Nephron (organoid): ENCODE measurements at regions not wholly inside any gene's neighbourhood (a gene's known extent, or its start where the extent isn't known, plus 50 kb on each side); places are given as distances from the start of the nearest gene placed in this dataset.

Experiments
- H3K27ac Mint-ChIP-seq, 3 experiments: 2 replicates each; pipeline ENCODE4 v1.8.0; 2020; ENCODE audit warnings: mixed read lengths in 3 of 3, mild to moderate bottlenecking in 2 of 3, moderate library complexity in 1 of 3
- H3K27me3 Mint-ChIP-seq: 2 replicates; pipeline ENCODE4 v1.8.0; 2021; ENCODE audit warnings: low read depth, mild to moderate bottlenecking, moderate library complexity, mixed read lengths
- H3K36me3 Mint-ChIP-seq: 2 replicates; pipeline ENCODE4 v1.8.0; 2020; ENCODE audit warnings: low read depth, mixed read lengths
- H3K4me1 Mint-ChIP-seq: 2 replicates; pipeline ENCODE4 v1.8.0; 2020; ENCODE audit warnings: mixed read lengths
- H3K4me3 Mint-ChIP-seq, 3 experiments: 2 replicates each; pipeline ENCODE4 v1.8.0; 2020; ENCODE audit warnings: mild to moderate bottlenecking in 3 of 3, mixed read lengths in 3 of 3, moderate library complexity in 2 of 3
- H3K9me3 Mint-ChIP-seq: 2 replicates; pipeline ENCODE4 v1.8.0; 2020; ENCODE audit warnings: mixed read lengths
- CTCF ChIP-seq, 3 experiments: fragments of 200-600 bp; sonication (generic); IDR thresholded peaks; one replicate each; pipeline ENCODE4 v1.5.0; 2021; ENCODE audit warnings: antibody characterized with exemption in 3 of 3; ENCODE audit not compliant: unreplicated experiment in 3 of 3

- no peaks in the 10 kb centered on the region for H3K36me3 Mint-ChIP-seq
- no peak for TF ChIP-seq CTCF (IDR thresholded peaks at IDR 0.05; ENCODE audit: unreplicated experiment in 3 of 3)
- H3K4me1 Mint-ChIP-seq = peaks cover 5% of the 10 kb centered on the region
- H3K27me3 Mint-ChIP-seq = peaks cover 4% of the 10 kb centered on the region
- H3K4me3 Mint-ChIP-seq = no peak overlapping the region
- H3K27ac Mint-ChIP-seq = no peak overlapping the region
- peaks cover 5% of the 10 kb centered on the region for H3K9me3 Mint-ChIP-seq
Measured at GRCh38 chr7:24494832-24495231, 78.4 kb upstream of the PALS2 start.

- Mint-ChIP-seq H3K4me3 (no peak overlapping the region), H3K27me3 (peaks cover 4% of the 10 kb centered on the region)
Measured at GRCh38 chr7:24496036-24496435, 77.2 kb upstream of the PALS2 start.

GRCh38 chr7:24498439-24498838 is 74.8 kb upstream of the PALS2 start:
- TF ChIP-seq CTCF (IDR thresholded peaks at IDR 0.05; ENCODE audit: unreplicated experiment in 3 of 3) = no peak
- H3K4me3 Mint-ChIP-seq = no peak overlapping the region
- peaks cover 5% of the 10 kb centered on the region for H3K9me3 Mint-ChIP-seq
- H3K4me1 Mint-ChIP-seq = peaks cover 26% of the 10 kb centered on the region
- peaks cover 4% of the 10 kb centered on the region for H3K27me3 Mint-ChIP-seq
- no peaks in the 10 kb centered on the region for H3K36me3 Mint-ChIP-seq
- H3K27ac Mint-ChIP-seq = no peak overlapping the region

More at GRCh38 chr7:24496036-24496435, 77.2 kb upstream of the PALS2 start:
- Mint-ChIP-seq H3K4me1 (peaks cover 12% of the 10 kb centered on the region), H3K9me3 (peaks cover 5% of the 10 kb centered on the region), H3K36me3 (no peaks in the 10 kb centered on the region), H3K27ac (no peak overlapping the region)
- no peak for TF ChIP-seq CTCF (IDR thresholded peaks at IDR 0.05; ENCODE audit: unreplicated experiment in 3 of 3)

- Mint-ChIP-seq H3K36me3 (no peaks in the 10 kb centered on the region), H3K9me3 (no peaks in the 10 kb centered on the region), H3K4me3 (no peak overlapping the region), H3K4me1 (peaks cover 30% of the 10 kb centered on the region), H3K27ac (no peak overlapping the region), H3K27me3 (no peaks in the 10 kb centered on the region)
- no peak for TF ChIP-seq CTCF (IDR thresholded peaks at IDR 0.05; ENCODE audit: unreplicated experiment in 3 of 3)
Measured at GRCh38 chr7:24499871-24500270, 73.4 kb upstream of the PALS2 start.

GRCh38 chr7:24500599-24500998 is 72.7 kb upstream of the PALS2 start:
- Mint-ChIP-seq H3K9me3 (no peaks in the 10 kb centered on the region), H3K4me1 (peaks cover 30% of the 10 kb centered on the region), H3K27me3 (no peaks in the 10 kb centered on the region), H3K4me3 (no peak overlapping the region), H3K27ac (peak overlapping the region in 1 of 3 experiments; percentile 55), H3K36me3 (no peaks in the 10 kb centered on the region)
- TF ChIP-seq CTCF (IDR thresholded peaks at IDR 0.05; ENCODE audit: unreplicated experiment in 3 of 3) = no peak

GRCh38 chr7:24501009-24501408 is 72.2 kb upstream of the PALS2 start:
- no peaks in the 10 kb centered on the region for H3K9me3 Mint-ChIP-seq
- H3K27me3 Mint-ChIP-seq = no peaks in the 10 kb centered on the region
- H3K4me3 Mint-ChIP-seq = no peak overlapping the region
- peaks cover 30% of the 10 kb centered on the region for H3K4me1 Mint-ChIP-seq
- TF ChIP-seq CTCF (IDR thresholded peaks at IDR 0.05; ENCODE audit: unreplicated experiment in 3 of 3) = no peak
- H3K36me3 Mint-ChIP-seq = no peaks in the 10 kb centered on the region
- H3K27ac Mint-ChIP-seq = peak overlapping the region in 1 of 3 experiments; percentile 55
